SK-MEL-5 (cell line): ENCODE measurements at regions not wholly inside any gene's neighbourhood (a gene's known extent, or its start where the extent isn't known, plus 50 kb on each side); places are given as distances from the start of the nearest gene placed in this dataset.

Source experiments
- DNase-seq: peaks from one replicate; pipeline ENCODE4 v3.0.0-alpha.2; 2016; ENCODE audit warnings: low read depth, low spot score
- in situ Hi-C: cut with HindIII; loops from 2 replicates; pipeline ENCODE4 v1.10.0; 2016; ENCODE audit warnings: low sequenced_read_pairs, high pct_unique_total_duplicates, low pct_unique_long_range_greater_than_20kb

- no peak for DNase-seq
- in situ Hi-C loops: no loop called here
These were observed 362.4 kb upstream of the SOX11 start for GRCh38 chr2:5329763-5330162.

- DNase-seq: no peak
- in situ Hi-C loops: no loop called here
These were observed 361.2 kb upstream of the SOX11 start for GRCh38 chr2:5330961-5331360.

- in situ Hi-C loops: no loop called here
- no peak for DNase-seq
These were observed 359.3 kb upstream of the SOX11 start for GRCh38 chr2:5332925-5333324.

GRCh38 chr2:5339473-5339872 lies 352.7 kb upstream of the SOX11 start:
- no peak for DNase-seq
- in situ Hi-C loops: no loop called here

GRCh38 chr2:5343785-5344335 lies 348.3 kb upstream of the SOX11 start:
- in situ Hi-C loops: no loop called here
- DNase-seq: no peak

GRCh38 chr2:5352286-5352685 lies 339.9 kb upstream of the SOX11 start:
- in situ Hi-C loops: no loop called here
- no peak for DNase-seq

- in situ Hi-C loops: no loop called here
These were observed 338.6 kb upstream of the SOX11 start for GRCh38 chr2:5353565-5353964.

GRCh38 chr2:5359397-5359796 lies 332.8 kb upstream of the SOX11 start:
- no peak for DNase-seq
- in situ Hi-C loops: no loop called here

More at GRCh38 chr2:5353565-5353964, 338.6 kb upstream of the SOX11 start:
- DNase-seq: no peak

GRCh38 chr2:5360081-5360480 lies 332.1 kb upstream of the SOX11 start:
- DNase-seq: no peak
- in situ Hi-C loops: no loop called here

- DNase-seq: no peak
- in situ Hi-C loops: no loop called here
These were observed 327.8 kb upstream of the SOX11 start for GRCh38 chr2:5364361-5364760.

GRCh38 chr2:5365871-5366461 lies 326.2 kb upstream of the SOX11 start:
- in situ Hi-C loops: no loop called here
- DNase-seq: peak; percentile 82

- no peak for DNase-seq
- in situ Hi-C loops: no loop called here
These were observed 324.9 kb upstream of the SOX11 start for GRCh38 chr2:5367321-5367720.

GRCh38 chr2:5368263-5368662 lies 323.9 kb upstream of the SOX11 start:
- in situ Hi-C loops: no loop called here
- no peak for DNase-seq

GRCh38 chr2:5369510-5369909 lies 322.7 kb upstream of the SOX11 start:
- DNase-seq: no peak
- in situ Hi-C loops: no loop called here

- DNase-seq: no peak
- in situ Hi-C loops: no loop called here
These were observed 322.0 kb upstream of the SOX11 start for GRCh38 chr2:5370158-5370557.

- DNase-seq: no peak
- in situ Hi-C loops: no loop called here
These were observed 320.0 kb upstream of the SOX11 start for GRCh38 chr2:5372141-5372540.

GRCh38 chr2:5373200-5373599 lies 319.0 kb upstream of the SOX11 start:
- in situ Hi-C loops: no loop called here
- no peak for DNase-seq

- no peak for DNase-seq
- in situ Hi-C loops: no loop called here
These were observed 317.4 kb upstream of the SOX11 start for GRCh38 chr2:5374762-5375161.

GRCh38 chr2:5377323-5377722 lies 314.9 kb upstream of the SOX11 start:
- in situ Hi-C loops: no loop called here
- no peak for DNase-seq

- no peak for DNase-seq
- in situ Hi-C loops: no loop called here
These were observed 312.4 kb upstream of the SOX11 start for GRCh38 chr2:5379811-5380210.
